CD14-positive monocyte (primary cell): ENCODE measurements at regions not wholly inside any gene's neighbourhood (a gene's known extent, or its start where the extent isn't known, plus 50 kb on each side); places are given as distances from the start of the nearest gene placed in this dataset.

Experiments
- DNase-seq, 3 donors: peaks; one replicate each; pipeline ENCODE4 v3.0.0-alpha.2; 2011 to 2022
- H2AFZ ChIP-seq: 2 replicates; pipeline ENCODE4 v1.6.0; 2012; ENCODE audit warnings: mild to moderate bottlenecking, low read depth, low read length, inconsistent platforms; ENCODE audit not compliant: insufficient read depth, poor library complexity, severe bottlenecking
- H3K27ac ChIP-seq, 2 donors: 1 replicate in 1 of 2; 2 replicates in 1 of 2; pipeline ENCODE4 v1.5.1; 2012 to 2013; ENCODE audit warnings: low read length in 2 of 2, control low read depth in 1 of 2, inconsistent platforms in 1 of 2, low read depth in 1 of 2, mild to moderate bottlenecking in 1 of 2
- H3K27me3 ChIP-seq, 2 donors: one replicate each; pipeline versions ENCODE4 v1.6.0 to v1.6.1; 2011 to 2013; ENCODE audit warnings: low read length in 2 of 2; ENCODE audit not compliant: control insufficient read depth in 2 of 2, insufficient read depth in 2 of 2
- H3K36me3 ChIP-seq, 2 donors: replicated peaks in 1 of 2; 1 replicate in 1 of 2; 2 replicates in 1 of 2; pipeline versions ENCODE4 v1.5.1 to v1.6.1; 2012 to 2013; ENCODE audit warnings: low read length in 2 of 2, control low read depth in 1 of 2, inconsistent platforms in 1 of 2, mild to moderate bottlenecking in 1 of 2; ENCODE audit not compliant: insufficient read depth in 2 of 2, control insufficient read depth in 1 of 2
- H3K4me1 ChIP-seq, 2 donors: 1 replicate in 1 of 2; 2 replicates in 1 of 2; pipeline versions ENCODE4 v1.5.1 to v1.6.1; 2012 to 2013; ENCODE audit warnings: low read length in 2 of 2, control low read depth in 1 of 2, inconsistent platforms in 1 of 2, mild to moderate bottlenecking in 1 of 2, moderate library complexity in 1 of 2; ENCODE audit not compliant: insufficient read depth in 2 of 2, control insufficient read depth in 1 of 2
- H3K4me2 ChIP-seq: replicated peaks from 2 replicates; pipeline ENCODE3; 2012; ENCODE audit warnings: low read length, moderate library complexity, mild to moderate bottlenecking; ENCODE audit not compliant: poor library complexity, severe bottlenecking; ENCODE audit errors: extremely low read depth
- H3K4me3 ChIP-seq, 3 experiments: fragments of 200-600 bp in 1 of 3; sonication (generic) in 1 of 3; replicated peaks in 1 of 3; 1 replicate in 2 of 3; 2 replicates in 1 of 3; pipeline ENCODE4 v1.5.1; 2011 to 2013; ENCODE audit warnings: low read length in 3 of 3, mild to moderate bottlenecking in 3 of 3, control low read depth in 2 of 3, low read depth in 2 of 3, inconsistent platforms in 1 of 3, moderate library complexity in 1 of 3
- H3K79me2 ChIP-seq: 2 replicates; pipeline ENCODE4 v1.6.0; 2012; ENCODE audit warnings: mild to moderate bottlenecking, control low read depth, inconsistent platforms, low read length, moderate library complexity; ENCODE audit not compliant: insufficient read depth
- H3K9ac ChIP-seq: 2 replicates; pipeline ENCODE4 v1.6.0; 2017; ENCODE audit warnings: low read length, mild to moderate bottlenecking; ENCODE audit not compliant: insufficient read depth, poor library complexity, severe bottlenecking
- H3K9me3 ChIP-seq, 2 donors: replicated peaks in 1 of 2; 1 replicate in 1 of 2; 2 replicates in 1 of 2; pipeline versions ENCODE4 v1.5.1 to v1.6.1; 2012 to 2013; ENCODE audit warnings: low read length in 2 of 2, control low read depth in 1 of 2; ENCODE audit not compliant: control insufficient read depth in 1 of 2, insufficient read depth in 1 of 2
- H4K20me1 ChIP-seq: 2 replicates; pipeline ENCODE4 v1.6.0; 2012; ENCODE audit warnings: mild to moderate bottlenecking, low read length, control low read depth, moderate library complexity; ENCODE audit not compliant: insufficient read depth
- H3K27ac Mint-ChIP-seq, 7 donors: one replicate each; pipeline ENCODE4 v1.8.0; 2020; ENCODE audit warnings: mild to moderate bottlenecking in 7 of 7, mixed read lengths in 7 of 7, moderate library complexity in 6 of 7, inconsistent platforms in 2 of 7
- H3K27me3 Mint-ChIP-seq, 3 donors: one replicate each; pipeline ENCODE4 v1.8.0; 2021 to 2022; ENCODE audit warnings: low read depth in 3 of 3, mild to moderate bottlenecking in 3 of 3, mixed read lengths in 3 of 3, moderate library complexity in 3 of 3, inconsistent platforms in 1 of 3
- H3K36me3 Mint-ChIP-seq, 2 donors: one replicate each; pipeline ENCODE4 v1.8.0; 2020; ENCODE audit warnings: mixed read lengths in 2 of 2, inconsistent platforms in 1 of 2, mild to moderate bottlenecking in 1 of 2
- H3K4me1 Mint-ChIP-seq: one replicate; pipeline ENCODE4 v1.8.0; 2020; ENCODE audit warnings: mild to moderate bottlenecking, mixed read lengths
- H3K4me3 Mint-ChIP-seq, 2 donors: one replicate each; pipeline ENCODE4 v1.8.0; 2020; ENCODE audit warnings: mild to moderate bottlenecking in 2 of 2, mixed read lengths in 2 of 2, moderate library complexity in 1 of 2
- H3K9me3 Mint-ChIP-seq, 7 donors: one replicate each; pipeline ENCODE4 v1.8.0; 2020 to 2022; ENCODE audit warnings: mixed read lengths in 7 of 7, mild to moderate bottlenecking in 6 of 7, moderate library complexity in 6 of 7, inconsistent platforms in 2 of 7
- WGBS: methylation state at CpG from one replicate; pipeline ENCODE4 v1.1.5; 2013; ENCODE audit warnings: missing lambda C conversion rate; ENCODE audit not compliant: insufficient coverage; 5-methylcytosine and 5-hydroxymethylcytosine counted together
- intact Hi-C, 2 donors: fragments of 100-400 bp; cut with micrococcal nuclease; formaldehyde crosslinking; loops; one replicate each; pipeline versions ENCODE4 v1.15.0 to v1.15.1; 2023
- TF ChIP-seq, protein P1 (sequence below): fragments of 200-600 bp; IDR thresholded peaks from one replicate; pipeline ENCODE4 v1.8.0; 2022; ENCODE audit warnings: antibody characterized with exemption, mild to moderate bottlenecking

DNA sequence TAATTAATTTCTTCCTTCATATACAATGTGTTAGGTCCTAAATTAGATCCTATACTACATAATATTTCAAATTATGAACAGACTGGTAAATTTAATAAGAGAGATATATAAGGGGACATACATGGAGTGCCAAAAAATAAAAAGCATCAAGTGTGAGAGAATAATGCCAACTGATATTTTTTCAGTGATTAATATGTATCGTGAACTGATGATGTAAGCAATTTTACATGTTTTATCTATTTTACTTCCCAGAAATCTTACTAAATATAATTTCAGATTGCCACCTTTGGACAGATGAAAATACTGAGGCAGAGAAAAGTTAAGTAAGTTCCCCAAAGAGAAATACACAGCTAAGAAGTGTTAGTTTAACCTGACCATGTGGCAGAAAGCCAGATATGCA is 870.8 kb downstream of the SLITRK5 start:
- no peaks in the 10 kb centered on the region for H3K79me2 ChIP-seq
- no peaks in the 10 kb centered on the region for H3K4me1 ChIP-seq
- TF ChIP-seq, protein P1, sequence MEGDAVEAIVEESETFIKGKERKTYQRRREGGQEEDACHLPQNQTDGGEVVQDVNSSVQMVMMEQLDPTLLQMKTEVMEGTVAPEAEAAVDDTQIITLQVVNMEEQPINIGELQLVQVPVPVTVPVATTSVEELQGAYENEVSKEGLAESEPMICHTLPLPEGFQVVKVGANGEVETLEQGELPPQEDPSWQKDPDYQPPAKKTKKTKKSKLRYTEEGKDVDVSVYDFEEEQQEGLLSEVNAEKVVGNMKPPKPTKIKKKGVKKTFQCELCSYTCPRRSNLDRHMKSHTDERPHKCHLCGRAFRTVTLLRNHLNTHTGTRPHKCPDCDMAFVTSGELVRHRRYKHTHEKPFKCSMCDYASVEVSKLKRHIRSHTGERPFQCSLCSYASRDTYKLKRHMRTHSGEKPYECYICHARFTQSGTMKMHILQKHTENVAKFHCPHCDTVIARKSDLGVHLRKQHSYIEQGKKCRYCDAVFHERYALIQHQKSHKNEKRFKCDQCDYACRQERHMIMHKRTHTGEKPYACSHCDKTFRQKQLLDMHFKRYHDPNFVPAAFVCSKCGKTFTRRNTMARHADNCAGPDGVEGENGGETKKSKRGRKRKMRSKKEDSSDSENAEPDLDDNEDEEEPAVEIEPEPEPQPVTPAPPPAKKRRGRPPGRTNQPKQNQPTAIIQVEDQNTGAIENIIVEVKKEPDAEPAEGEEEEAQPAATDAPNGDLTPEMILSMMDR: no peak
- H3K27me3 Mint-ChIP-seq: no peaks in the 10 kb centered on the region
- no peaks in the 10 kb centered on the region for H4K20me1 ChIP-seq
- no peak overlapping the region for H3K9ac ChIP-seq
- WGBS: no CpG with 5 or more reads among the region's 1 CpG
- H3K27ac Mint-ChIP-seq: no peak overlapping the region
- H2AFZ ChIP-seq: no peak overlapping the region
- intact Hi-C loops: no loop called here
- H3K4me3 Mint-ChIP-seq: no peak overlapping the region
- no peak overlapping the region for H3K27ac ChIP-seq
- no peaks in the 10 kb centered on the region for H3K4me1 Mint-ChIP-seq
- peaks cover 4 to 7% of the 10 kb centered on the region in 2 donors for H3K9me3 ChIP-seq
- no peak for DNase-seq
- no peaks in the 10 kb centered on the region for H3K27me3 ChIP-seq
- no peaks in the 10 kb centered on the region for H3K36me3 Mint-ChIP-seq
- no peaks in the 10 kb centered on the region for H3K36me3 ChIP-seq
- no peak overlapping the region for H3K4me3 ChIP-seq
- no peak overlapping the region for H3K4me2 ChIP-seq
- H3K9me3 Mint-ChIP-seq: peaks cover 0 to 10% (median under 1%) of the 10 kb centered on the region in 7 donors

DNA sequence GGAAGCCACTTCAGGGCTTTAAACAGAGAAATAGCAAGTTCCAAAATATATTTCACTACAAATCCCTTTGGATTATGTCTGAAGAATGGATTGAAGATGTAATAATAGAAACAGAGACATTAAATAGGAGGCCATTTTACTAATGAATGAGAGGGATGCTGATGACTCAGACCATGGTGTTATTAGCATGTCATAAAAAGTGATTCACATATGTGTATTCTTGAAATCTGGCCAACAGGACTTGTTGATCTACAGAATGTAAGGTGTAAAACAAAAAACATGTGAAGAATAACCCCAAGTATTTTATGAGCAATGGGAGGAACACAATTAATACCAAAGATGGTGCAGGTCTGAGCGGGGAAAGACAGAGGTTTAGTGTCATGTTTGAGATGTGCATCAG is 873.7 kb downstream of the SLITRK5 start:
- H3K4me3 Mint-ChIP-seq: no peak overlapping the region

More for the DNA sequence above, 873.7 kb downstream of the SLITRK5 start:
- H3K9me3 Mint-ChIP-seq: peaks cover 0 to 10% (median 2%) of the 10 kb centered on the region in 7 donors
- H3K4me1 Mint-ChIP-seq: no peaks in the 10 kb centered on the region
- H3K4me3 ChIP-seq: no peak overlapping the region
- peaks cover 4 to 7% of the 10 kb centered on the region in 2 donors for H3K9me3 ChIP-seq
- no peaks in the 10 kb centered on the region for H3K27me3 ChIP-seq
- 100% methylated on average over 1 of the region's 1 CpG for WGBS
- no peaks in the 10 kb centered on the region for H3K36me3 Mint-ChIP-seq
- intact Hi-C loops: no loop called here
- no peaks in the 10 kb centered on the region for H3K27me3 Mint-ChIP-seq
- H2AFZ ChIP-seq: no peak overlapping the region
- H3K9ac ChIP-seq: no peak overlapping the region
- H3K27ac ChIP-seq: no peak overlapping the region
- DNase-seq: no peak
- no peak overlapping the region for H3K4me2 ChIP-seq
- H4K20me1 ChIP-seq: no peaks in the 10 kb centered on the region
- H3K79me2 ChIP-seq: no peaks in the 10 kb centered on the region
- H3K36me3 ChIP-seq: no peaks in the 10 kb centered on the region
- TF ChIP-seq, protein P1: no peak
- H3K4me1 ChIP-seq: no peaks in the 10 kb centered on the region
- no peak overlapping the region for H3K27ac Mint-ChIP-seq
